GM12874 (cell line): ENCODE measurements at regions not wholly inside any gene's neighbourhood (a gene's known extent, or its start where the extent isn't known, plus 50 kb on each side); places are given as distances from the start of the nearest gene placed in this dataset.

Experiments
- TF ChIP-seq, protein P1 (sequence below): IDR thresholded peaks from 2 replicates; pipeline ENCODE4 v1.5.1; 2011; ENCODE audit warnings: low read depth, mild to moderate bottlenecking, control low read depth, low read length, moderate library complexity; ENCODE audit not compliant: insufficient read depth

DNA sequence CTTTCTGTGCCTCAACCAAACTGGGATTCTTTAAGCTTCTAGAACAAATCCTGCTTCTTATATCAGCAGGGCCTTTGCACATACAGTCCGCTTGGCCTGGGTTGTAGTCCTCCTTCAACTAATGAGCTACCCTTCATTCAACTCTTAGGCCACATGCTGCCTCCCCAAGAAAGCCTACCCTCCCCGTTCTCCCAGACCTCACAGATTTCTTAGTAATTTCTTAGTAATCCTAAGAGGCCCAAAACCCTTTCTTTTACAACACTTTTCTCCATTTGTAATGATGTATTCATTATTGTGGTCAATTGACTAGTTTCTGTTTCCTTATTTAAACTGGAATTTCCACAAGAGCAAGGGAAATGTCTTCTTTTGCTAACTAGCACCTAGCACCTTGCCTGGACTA, 233.1 kb downstream of the PPP1R2C start:
- TF ChIP-seq, protein P1, sequence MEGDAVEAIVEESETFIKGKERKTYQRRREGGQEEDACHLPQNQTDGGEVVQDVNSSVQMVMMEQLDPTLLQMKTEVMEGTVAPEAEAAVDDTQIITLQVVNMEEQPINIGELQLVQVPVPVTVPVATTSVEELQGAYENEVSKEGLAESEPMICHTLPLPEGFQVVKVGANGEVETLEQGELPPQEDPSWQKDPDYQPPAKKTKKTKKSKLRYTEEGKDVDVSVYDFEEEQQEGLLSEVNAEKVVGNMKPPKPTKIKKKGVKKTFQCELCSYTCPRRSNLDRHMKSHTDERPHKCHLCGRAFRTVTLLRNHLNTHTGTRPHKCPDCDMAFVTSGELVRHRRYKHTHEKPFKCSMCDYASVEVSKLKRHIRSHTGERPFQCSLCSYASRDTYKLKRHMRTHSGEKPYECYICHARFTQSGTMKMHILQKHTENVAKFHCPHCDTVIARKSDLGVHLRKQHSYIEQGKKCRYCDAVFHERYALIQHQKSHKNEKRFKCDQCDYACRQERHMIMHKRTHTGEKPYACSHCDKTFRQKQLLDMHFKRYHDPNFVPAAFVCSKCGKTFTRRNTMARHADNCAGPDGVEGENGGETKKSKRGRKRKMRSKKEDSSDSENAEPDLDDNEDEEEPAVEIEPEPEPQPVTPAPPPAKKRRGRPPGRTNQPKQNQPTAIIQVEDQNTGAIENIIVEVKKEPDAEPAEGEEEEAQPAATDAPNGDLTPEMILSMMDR, result no peak

DNA sequence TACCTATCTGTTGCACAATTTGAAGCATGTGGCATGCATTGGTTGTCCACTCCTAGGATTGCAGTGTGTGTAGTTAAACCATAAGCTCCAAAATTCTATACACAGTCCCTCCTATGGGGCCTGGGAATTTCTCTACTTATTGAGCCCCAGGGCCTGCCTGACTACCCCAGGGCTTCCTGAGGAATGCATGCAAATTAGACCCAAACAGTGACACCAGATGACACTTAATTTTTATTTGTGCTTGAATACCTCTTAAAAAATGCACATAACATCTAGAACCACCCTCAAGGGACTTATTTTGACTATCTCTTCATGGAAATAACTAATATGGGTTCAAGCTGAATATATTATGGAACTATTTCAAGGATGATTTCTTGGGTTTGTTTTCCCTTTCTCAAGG, 236.4 kb downstream of the PPP1R2C start:
- TF ChIP-seq, protein P1, result no peak

DNA sequence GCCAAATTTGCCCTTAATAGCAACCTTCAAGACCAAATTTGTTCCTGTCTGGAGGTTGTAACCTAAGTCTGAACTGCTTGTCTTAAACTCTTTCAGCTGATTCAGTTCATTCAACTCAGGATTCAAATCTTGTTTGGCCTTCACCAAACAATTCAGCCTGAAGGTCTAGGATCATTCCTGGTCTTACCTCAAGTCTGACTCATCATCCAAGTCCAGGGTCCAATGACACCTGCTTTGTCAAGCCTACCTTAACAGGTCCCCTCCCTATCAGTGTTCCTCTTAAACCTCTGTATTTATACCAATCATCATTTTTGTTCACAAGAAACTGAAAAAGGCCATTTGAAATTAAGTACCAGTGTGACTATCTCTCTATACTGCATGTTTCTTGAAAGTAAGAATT, 237.8 kb downstream of the PPP1R2C start:
- TF ChIP-seq, protein P1, result no peak

DNA sequence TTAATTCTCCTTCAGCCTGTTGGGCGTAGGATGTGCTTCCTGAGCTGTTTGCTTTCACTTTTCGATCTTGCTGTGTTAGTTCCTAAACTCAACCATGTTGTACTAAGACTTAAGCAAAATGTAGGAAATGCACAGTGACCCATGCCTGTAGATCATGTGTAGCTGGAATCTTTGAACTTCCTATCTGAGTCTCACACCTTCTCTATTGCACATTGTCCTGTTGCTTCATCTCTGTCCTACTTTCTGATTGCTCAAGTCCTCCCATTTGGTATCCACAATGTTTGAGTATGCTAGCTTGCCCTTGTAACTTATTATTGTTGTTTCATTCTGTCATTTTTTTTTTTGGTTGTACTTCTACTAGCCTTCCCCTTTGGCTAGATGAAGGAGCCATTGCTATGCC, 239.6 kb downstream of the PPP1R2C start:
- TF ChIP-seq, protein P1, result no peak

DNA sequence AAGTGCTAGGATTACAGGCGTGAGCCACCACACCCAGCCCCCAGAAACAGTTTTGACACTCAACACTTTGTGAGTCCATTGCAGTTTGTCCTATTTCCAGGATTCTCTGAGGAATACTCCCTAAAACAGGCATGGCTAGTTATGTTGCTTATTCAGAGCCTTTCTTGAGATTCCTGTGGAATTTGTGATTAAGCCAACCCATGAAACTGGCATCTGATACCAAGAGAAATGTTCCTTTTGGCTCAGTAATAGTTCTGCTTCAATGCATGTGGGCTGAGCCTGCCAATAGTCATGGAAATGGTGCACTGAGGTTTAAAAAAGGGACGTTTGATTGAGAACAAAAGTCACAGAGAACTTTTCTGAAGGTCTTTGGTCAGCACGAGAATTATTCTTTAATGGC, 241.7 kb downstream of the PPP1R2C start:
- TF ChIP-seq, protein P1, result no peak

DNA sequence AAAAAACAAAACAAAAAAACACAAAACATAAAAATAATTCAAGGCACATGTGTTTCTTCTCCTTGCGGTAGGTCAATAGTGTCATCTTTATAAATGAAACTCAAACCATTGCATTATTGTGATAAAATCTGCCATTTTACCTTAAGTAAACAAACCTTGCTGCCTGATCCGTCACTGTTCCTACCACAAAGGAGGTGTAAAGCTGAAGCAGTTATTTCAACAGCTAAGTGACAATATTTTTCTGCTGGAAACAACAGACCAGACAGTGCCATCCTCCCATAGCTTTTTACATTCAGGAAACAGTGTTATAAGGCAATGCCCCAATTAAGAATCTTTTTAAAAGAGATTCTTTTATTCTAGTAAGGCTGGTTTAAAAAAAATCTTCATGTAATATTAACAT, 242.7 kb downstream of the PPP1R2C start:
- TF ChIP-seq, protein P1, result no peak

DNA sequence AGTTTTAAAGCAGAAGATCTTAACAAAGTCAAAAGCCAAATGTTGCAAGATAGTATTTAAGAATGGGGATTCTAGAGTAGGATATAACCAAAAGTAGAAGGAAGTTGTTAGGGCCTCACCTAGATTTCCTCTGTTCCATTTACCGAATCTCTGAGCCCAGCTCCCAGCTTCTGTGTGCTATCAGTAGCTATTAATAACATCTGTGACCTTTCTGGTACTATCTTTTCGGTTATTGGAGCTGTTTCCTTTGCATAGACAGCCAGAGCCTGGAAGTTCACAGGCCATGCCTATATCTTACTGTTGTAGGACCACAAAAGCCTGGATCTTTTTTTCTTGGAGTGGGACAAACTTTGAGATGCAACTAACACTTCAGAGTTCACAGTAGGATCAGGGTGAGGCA, 244.2 kb downstream of the PPP1R2C start:
- TF ChIP-seq, protein P1, result no peak

DNA sequence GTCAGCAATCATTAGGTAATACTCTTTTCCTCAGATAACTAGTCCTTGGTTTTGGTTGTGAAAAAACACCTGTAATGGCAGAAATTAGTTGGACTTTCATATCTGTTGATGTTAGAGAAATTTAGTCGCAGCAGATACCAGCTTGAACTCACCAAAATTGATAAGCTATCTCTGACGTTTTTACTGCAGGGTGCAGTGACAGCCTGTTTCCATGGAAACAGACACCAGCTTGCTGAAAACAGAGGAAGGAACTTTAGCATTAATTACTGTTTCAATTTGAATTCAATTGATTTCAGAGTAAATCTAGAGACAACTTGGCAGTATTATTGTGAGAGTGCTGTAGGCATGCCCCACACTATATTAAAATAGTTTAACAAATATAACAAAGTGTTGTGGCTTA, 246.5 kb downstream of the PPP1R2C start:
- TF ChIP-seq, protein P1, result no peak
